ENCODE measurements at regions not wholly inside any gene's neighbourhood (a gene's known extent, or its start where the extent isn't known, plus 50 kb on each side); places are given as distances from the start of the nearest gene placed in this dataset.
"Not testable (repeated sequence)": the region's sequence is repeated elsewhere in the genome, so short reads cannot be mapped to it uniquely, and the experiment has no call there.

DNA sequence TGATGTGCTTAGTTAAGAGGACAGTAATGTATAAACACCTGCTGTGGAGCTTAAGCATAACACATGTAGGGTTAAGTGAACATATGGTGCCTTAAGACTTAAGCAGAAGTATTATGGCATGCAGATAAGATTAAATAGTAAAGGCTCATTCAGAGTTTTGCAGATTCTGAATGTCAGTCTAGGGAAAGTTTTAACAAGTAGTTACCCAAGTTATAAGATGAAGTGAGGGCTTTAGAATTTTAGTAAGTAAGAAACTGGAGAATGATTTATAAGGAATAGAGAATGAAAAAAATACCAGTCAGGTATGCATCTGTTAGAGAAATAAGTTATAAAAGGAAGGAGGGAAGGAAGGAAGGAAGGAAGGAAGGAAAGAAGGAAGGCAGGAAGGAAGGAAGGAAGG, 902.1 kb downstream of the TRAM1L1 start:
- no peak for DNase-seq
- TF ChIP-seq POLR2AphosphoS5 (IDR thresholded peaks at IDR 0.05) (no peak), CTCF (IDR thresholded peaks at IDR 0.05 in 8 of 11, conservative IDR thresholded peaks at IDR 0.05 in 3 of 11) (no peak), POLR2A (IDR thresholded peaks at IDR 0.05) (no peak)
- intact Hi-C loops (cut with DNase I; ENCODE audit: low total_unique reads) = no loop called here
- Histone ChIP-seq H3K36me3 (no peaks in the 10 kb centered on the region), H3K4me1 (no peaks in the 10 kb centered on the region), H3K9me3 (no peaks in the 10 kb centered on the region), H3K27ac (no peak overlapping the region), H3K27me3 (replicated peaks in 1 of 7) (no peaks in the 10 kb centered on the region), H3K4me3 (no peak overlapping the region)

DNA sequence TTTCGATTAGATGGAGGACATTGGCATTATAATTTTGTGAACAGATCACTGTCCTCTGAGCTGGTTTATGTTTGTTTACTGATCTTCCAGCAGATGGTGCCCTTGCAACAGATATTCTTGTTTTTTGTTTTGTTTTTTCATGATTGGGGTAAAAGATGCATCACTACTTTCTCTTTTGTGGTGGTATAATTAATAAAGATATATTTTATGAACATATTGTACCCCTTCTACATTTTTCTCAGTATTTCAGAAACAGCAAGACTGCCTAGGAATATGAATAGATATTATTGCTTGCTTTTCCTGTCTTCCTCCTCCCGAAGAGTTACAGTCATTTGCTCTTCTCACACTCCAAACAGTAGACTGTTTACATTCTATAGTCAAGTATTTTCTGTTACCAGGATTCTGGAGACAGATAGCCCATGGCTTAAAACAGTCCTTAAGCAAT, 905.2 kb downstream of the TRAM1L1 start:
- no peak overlapping the region for H3K27ac ChIP-seq
- H3K36me3 ChIP-seq = no peaks in the 10 kb centered on the region
- DNase-seq = no peak
- H3K27me3 ChIP-seq (replicated peaks in 1 of 7) = no peaks in the 10 kb centered on the region
- intact Hi-C loops (cut with DNase I; ENCODE audit: low total_unique reads) = no loop called here
- TF ChIP-seq POLR2AphosphoS5 (IDR thresholded peaks at IDR 0.05) (no peak), CTCF (IDR thresholded peaks at IDR 0.05 in 8 of 11, conservative IDR thresholded peaks at IDR 0.05 in 3 of 11) (peak in 1 of 11 experiments; percentile 24), POLR2A (IDR thresholded peaks at IDR 0.05) (no peak)
- WGBS, 5 donors = 26 to 37% (median 35%) methylated on average over 2 of the region's 2 CpGs
- H3K4me1 ChIP-seq = no peaks in the 10 kb centered on the region
- no peaks in the 10 kb centered on the region for H3K9me3 ChIP-seq
- no peak overlapping the region for H3K4me3 ChIP-seq

GRCh38 chr4:116151371-116151770, 934.0 kb downstream of the TRAM1L1 start:
- H3K27me3 ChIP-seq (replicated peaks in 1 of 7); H3K4me1 ChIP-seq; DNase-seq; H3K27ac ChIP-seq; H3K4me3 ChIP-seq; H3K9me3 ChIP-seq; H3K36me3 ChIP-seq; intact Hi-C loops (cut with DNase I; ENCODE audit: low total_unique reads): not testable (repeated sequence)
- 88 to 94% (median 92%) methylated on average over 9 of the region's 9 CpGs for WGBS, 5 donors

DNA sequence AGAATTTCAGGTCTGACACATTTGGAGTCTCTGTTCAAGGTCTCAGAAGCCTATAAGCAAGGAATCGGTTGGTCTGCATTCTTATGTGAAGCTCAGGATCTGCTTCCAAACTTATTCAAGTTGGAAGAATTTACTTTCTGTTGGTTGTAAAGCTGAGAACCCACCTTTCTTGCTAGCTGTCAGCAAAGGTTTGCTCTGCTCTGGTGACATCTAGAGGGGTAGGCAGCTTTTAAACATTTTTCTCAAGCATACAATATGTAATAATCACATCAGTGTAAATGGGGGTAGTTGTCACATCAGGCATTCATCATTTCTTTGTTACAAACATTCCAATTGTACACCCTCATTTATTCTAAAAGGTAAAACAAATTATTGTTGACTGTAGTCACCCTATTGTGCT, 935.2 kb downstream of the TRAM1L1 start:
- WGBS, 5 donors = 82 to 98% (median 86%) methylated on average over 1 of the region's 1 CpG
- no peak overlapping the region for H3K4me3 ChIP-seq
- H3K27me3 ChIP-seq (replicated peaks in 1 of 7) = no peaks in the 10 kb centered on the region
- TF ChIP-seq POLR2AphosphoS5 (IDR thresholded peaks at IDR 0.05) = no peak
- TF ChIP-seq POLR2A (IDR thresholded peaks at IDR 0.05) = no peak
- no peak for TF ChIP-seq CTCF (IDR thresholded peaks at IDR 0.05 in 8 of 11, conservative IDR thresholded peaks at IDR 0.05 in 3 of 11)
- peaks cover 0 to 4% (median 0%) of the 10 kb centered on the region in 8 donors for H3K9me3 ChIP-seq
- H3K36me3 ChIP-seq = no peaks in the 10 kb centered on the region
- H3K4me1 ChIP-seq = no peaks in the 10 kb centered on the region
- no peak overlapping the region for H3K27ac ChIP-seq
- intact Hi-C loops (cut with DNase I; ENCODE audit: low total_unique reads) = no loop called here
- no peak for DNase-seq

- intact Hi-C loops (cut with DNase I; ENCODE audit: low total_unique reads) = no loop called here
- no peak for DNase-seq
- Histone ChIP-seq H3K36me3 (no peaks in the 10 kb centered on the region), H3K4me3 (no peak overlapping the region), H3K9me3 (peaks cover 0 to 4% (median 0%) of the 10 kb centered on the region in 8 donors), H3K27ac (no peak overlapping the region), H3K4me1 (no peaks in the 10 kb centered on the region), H3K27me3 (replicated peaks in 1 of 7) (no peaks in the 10 kb centered on the region)
- WGBS, 5 donors = 77 to 90% (median 85%) methylated on average over 2 of the region's 2 CpGs
- TF ChIP-seq CTCF (IDR thresholded peaks at IDR 0.05 in 8 of 11, conservative IDR thresholded peaks at IDR 0.05 in 3 of 11) (no peak), POLR2A (IDR thresholded peaks at IDR 0.05) (no peak), POLR2AphosphoS5 (IDR thresholded peaks at IDR 0.05) (no peak)
Measured at GRCh38 chr4:116143198-116143597, 942.2 kb downstream of the TRAM1L1 start.
